GM18951 (cell line): ENCODE measurements at regions not wholly inside any gene's neighbourhood (a gene's known extent, or its start where the extent isn't known, plus 50 kb on each side); places are given as distances from the start of the nearest gene placed in this dataset.
"Not testable (repeated sequence)": the region's sequence is repeated elsewhere in the genome, so short reads cannot be mapped to it uniquely, and the experiment has no call there.

Experiments used
- POLR2A ChIP-seq: IDR thresholded peaks from 4 replicates; pipeline ENCODE4 v1.6.1; 2011; ENCODE audit warnings: mild to moderate bottlenecking; ENCODE audit not compliant: insufficient read length, insufficient read depth; ENCODE audit errors: extremely low read depth
- in situ Hi-C: fragments of 300-500 bp; cut with MboI; formaldehyde crosslinking; loops from one replicate; pipeline ENCODE4 v1.12.0; 2022; ENCODE audit warnings: low sequenced_read_pairs, mixed read lengths, inconsistent platforms; ENCODE audit not compliant: unreplicated experiment

DNA sequence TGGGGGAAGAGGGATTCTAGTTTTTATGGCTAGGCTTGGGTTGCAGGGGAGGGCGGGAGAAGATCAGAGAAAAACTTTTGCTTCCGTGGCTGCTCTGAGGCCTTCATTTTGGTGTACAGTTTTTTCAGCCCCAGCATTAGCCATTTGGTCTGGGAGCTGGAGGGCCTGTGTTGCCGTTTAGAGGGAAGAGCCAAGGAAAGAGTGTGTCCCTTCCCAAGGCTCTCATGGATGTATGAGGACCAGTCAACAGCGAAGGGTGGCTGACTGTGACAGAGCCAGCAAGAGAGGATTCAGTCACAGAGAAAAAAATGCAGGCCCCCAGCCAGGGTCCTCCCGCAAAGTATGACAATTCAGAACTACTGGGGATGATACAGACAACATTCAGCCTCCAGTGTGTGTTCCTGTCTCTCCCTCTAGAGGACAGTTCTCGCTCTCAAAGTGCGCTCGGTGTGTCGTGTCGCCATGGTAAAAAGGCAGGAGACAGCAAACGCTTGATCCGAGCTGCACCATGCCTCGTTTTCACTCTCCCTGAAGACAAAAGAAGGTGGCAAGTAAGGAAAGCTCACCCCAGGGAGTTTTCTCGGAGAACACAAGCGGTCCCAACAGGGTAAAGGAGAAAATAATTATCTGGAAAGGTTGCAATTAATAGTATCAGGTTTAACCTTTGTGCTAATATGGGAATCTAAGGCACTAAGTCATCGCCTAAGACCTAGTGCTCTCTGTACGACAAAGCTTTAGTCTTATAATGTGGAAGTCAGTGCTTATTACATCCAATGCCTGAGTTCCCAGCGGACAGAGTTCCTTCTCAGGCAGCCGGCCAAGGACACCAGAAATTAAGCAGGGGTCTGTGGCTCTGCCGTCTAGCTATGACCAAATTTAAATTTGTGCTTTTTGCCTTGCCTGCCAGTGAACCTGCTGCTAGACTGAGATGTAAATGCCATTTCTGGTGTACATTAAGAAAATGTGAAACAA, 157.3 kb upstream of the PLXNC1 start:
- in situ Hi-C loops, result no loop called here
- TF ChIP-seq POLR2A, result no peak

DNA sequence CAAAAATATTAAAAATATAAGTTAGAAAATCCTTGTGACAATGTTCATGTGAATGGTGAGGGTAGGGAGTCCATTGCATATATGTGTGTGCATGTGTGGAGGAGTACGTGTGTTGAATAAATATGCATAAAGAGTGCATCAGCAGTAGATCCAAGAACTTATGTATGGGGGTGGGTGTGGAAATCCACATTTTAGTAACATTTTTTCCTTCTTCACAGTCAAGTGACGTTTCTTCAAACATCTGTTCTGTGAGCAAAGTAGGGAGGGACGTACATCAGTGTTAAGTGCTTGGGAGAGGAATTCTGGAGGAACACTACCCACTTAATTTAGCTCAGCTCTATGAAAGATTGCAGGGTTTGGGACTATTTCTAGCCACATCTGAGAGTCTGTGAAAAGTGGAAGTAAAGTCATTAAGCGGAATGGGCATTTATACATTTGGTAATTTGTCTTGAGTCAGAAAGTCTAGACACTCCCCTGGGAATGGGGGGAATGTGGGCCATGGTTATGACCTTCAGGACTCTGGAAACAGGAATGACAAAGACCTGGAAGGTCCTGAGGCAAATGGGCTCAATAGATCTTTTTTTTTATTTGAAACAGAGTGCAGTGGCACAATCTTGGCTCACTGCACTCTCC, 156.4 kb upstream of the PLXNC1 start:
- TF ChIP-seq POLR2A, result no peak

DNA sequence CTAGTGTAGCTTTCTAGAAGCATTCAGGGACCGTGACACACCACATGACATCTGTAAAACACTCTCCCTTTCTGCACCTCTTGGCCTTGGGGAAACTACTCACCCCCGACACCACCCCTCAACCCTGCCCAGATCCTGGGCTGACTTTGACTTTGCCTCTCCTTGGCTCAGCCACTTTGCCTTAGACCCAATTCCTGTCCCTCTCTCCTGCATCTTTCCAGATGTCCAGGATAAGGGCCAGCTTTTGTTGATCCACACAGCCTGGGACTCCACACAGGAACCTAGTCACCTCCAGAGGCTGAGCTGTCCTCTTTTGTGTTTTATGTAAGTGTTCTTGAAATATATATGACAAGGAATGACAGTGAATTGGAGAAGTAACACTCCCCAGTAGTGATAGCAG, 153.7 kb upstream of the PLXNC1 start:
- TF ChIP-seq POLR2A, result no peak
- in situ Hi-C loops, result no loop called here

More for the DNA sequence above, 156.4 kb upstream of the PLXNC1 start:
- in situ Hi-C loops, result no loop called here

DNA sequence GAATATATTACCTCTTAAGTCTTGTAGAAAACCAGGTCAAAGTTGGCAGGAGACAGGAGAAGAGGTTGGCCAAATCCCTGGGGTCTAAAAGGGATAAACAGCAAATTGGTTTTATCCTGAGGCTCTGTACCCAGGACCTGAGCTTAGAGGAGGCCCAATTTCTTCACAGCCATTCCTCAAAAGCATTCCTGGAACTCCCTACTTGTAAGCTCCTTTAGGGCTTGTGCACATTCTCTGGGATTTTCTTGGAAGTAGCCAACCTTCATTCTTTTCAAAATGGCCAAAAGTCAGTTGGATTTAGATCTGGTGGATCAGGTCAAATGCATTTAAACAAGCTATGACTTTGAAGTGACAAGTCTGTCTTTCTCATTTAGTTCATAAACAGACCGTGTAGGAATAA, 152.1 kb upstream of the PLXNC1 start:
- no peak for TF ChIP-seq POLR2A
- in situ Hi-C loops, result no loop called here

DNA sequence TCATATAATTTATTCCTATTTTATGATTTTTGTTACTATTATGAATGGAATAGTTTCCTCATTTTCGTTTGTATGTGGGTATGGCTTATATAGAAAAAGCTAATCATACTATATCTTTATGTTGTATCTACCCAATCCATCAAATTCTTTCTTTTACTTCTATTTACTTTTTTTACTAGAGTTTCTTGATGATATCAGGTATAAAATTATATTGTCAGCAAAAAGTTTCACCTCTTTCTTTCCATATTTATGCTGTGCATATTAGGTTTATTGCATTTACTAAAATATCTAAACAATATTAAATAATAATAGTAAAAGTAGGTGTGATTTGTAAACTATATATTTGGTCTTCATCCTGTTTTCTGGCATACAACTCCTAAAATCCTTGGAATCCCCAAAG, 146.7 kb upstream of the PLXNC1 start:
- in situ Hi-C loops, result no loop called here
- no peak for TF ChIP-seq POLR2A

DNA sequence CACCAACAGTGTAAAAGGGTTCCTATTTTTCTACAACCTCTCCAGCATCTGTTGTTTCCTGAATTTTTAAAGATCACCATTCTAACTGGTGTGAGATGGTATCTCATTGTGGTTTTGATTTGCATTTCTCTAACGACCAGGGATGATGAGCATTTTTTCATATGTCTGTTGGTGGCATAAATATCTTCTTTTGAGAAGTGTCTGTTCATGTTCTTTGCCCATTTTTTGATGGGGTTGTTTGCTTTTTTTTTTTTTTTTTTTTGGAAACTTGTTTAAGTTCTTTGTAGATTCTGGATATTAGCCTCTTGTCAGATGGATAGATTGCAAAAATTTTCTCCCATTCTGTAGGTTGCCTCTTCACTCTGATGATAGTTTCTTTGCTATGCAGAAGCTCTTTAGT, 145.5 kb upstream of the PLXNC1 start:
- in situ Hi-C loops, result not testable (repeated sequence)

DNA sequence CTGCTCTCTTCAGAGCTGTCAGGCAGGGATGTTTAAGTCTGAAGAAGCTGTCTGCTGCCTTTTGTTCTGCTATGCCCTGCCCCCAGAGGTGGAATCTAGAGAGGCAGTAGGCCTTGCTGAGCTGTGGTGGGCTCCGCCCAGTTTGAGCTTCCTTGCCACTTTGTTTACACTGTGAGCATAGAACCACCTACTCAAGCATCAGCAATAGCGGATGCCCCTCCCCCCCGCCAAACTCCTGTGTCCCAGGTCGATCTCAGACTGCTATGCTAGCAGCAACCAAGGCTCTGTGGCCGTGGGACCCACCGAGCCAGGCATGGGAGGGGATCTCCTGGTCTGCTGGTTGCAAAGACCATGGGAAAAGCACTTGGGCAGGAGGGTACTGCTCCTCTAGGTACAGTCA, 140.5 kb upstream of the PLXNC1 start:
- in situ Hi-C loops, result not testable (repeated sequence)

DNA sequence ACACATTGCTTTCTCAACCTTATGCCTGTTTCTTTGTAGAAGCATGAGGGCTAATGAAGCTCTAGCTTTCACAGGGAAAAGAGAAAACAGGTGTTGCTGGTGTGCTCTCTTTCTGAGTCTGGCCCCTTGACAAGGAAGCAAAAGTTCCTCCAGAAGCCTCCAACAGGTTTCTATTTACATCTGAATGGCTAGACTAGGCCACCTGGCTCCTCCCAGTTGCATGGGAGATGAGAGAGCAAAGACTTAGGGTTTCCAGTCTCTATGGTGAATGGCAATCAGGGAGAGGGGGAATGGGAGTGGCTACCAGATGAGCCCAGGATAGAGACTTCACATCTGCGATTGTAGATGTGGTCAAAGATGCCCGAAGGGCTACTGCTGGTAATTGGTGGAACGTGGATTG, 138.1 kb upstream of the PLXNC1 start:
- in situ Hi-C loops, result no loop called here
- no peak for TF ChIP-seq POLR2A

DNA sequence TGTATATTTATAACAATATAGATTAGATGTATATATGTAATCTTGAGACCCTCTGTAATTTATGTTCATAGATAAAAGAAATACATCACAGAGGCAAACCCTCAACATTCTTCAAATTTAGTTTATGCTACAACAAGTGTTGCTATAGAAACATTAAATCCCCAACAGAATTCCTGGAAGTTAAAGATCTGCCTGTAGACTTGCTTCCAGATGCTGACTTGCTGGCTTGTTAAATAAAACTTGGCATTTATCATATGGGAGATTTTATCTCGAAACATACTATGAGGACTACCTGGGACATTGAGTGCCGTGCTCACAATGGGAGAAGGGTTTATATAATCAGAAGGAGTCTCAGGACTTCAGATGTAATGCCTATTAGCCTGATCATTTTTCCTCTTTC, 136.3 kb upstream of the PLXNC1 start:
- TF ChIP-seq POLR2A, result no peak
- in situ Hi-C loops, result no loop called here

DNA sequence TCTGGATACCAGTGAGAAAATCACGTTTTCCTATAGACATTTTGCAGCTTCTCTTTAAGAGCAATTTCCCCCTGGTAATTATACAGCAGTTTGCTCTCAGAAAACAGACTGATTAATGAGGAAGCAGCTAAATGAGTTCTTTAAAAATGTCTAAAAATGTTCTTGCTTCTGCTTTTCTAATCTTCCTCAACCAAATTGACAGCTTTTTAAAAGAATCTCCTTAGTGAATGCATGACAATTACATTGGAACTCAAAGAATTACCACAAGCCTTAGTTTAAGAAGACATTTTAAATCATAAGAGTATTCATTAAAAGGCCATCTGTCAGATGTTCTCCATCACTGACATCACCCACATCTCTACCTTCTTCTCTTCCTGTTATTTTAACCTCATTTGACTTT, 135.8 kb upstream of the PLXNC1 start:
- in situ Hi-C loops, result no loop called here
- no peak for TF ChIP-seq POLR2A

DNA sequence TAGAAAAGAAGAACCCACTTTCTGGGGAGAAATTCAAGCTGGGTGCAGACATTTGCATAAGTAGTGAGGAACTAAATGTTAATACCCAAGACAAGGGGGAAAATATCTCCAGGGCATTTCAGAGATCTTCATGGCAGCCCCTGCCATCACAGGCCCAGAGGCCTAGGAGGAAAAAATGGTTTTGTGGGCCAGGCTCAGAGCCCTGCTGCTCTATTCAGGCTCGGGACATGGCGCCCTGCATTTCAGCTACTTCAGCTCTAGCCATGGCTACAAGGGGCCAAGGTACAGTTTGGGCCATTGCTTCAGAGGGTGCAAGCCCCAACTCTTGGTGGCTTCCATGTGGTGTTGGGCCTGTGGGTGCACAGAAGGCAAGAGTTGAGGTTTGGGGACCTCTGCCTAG, 131.1 kb upstream of the PLXNC1 start:
- in situ Hi-C loops, result not testable (repeated sequence)

DNA sequence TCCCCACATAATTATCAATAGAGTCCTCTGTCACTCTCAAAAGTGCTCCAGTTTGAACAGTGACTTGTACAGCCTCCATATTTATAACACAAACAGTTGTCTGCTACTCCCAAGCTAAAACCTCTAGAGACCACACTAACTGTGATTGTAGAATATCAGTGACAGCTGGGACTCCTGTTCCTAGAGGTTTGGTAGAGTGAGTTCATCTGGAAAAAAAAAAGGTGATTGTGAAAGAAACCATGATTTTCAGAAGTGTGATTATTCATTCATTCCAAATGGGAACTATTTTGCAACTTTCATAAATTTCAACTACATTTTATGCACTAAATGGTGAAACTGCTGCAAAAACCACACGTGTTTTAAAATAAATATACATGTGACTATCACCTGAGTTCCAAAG, 128.0 kb upstream of the PLXNC1 start:
- no peak for TF ChIP-seq POLR2A
- in situ Hi-C loops, result no loop called here

DNA sequence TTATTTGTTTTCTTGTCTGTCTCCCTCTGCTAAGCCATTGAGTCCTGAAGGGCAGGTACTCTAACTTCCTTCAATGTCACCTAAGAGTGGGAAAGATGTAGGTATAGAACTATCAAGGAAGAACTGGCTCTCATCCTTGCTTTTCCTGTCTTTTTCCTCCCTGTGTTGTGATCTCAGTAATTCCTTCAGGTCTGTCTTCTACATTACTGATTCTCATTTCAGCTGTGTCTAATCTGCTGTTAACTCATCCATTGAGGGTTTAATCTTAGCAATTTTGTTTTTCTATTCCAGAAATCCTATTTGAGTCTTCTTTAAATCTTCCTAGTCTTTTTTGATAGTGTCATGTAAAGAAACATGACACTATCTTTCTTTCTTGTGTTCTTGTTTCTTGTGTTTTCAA, 124.5 kb upstream of the PLXNC1 start:
- in situ Hi-C loops, result no loop called here
- TF ChIP-seq POLR2A, result no peak

DNA sequence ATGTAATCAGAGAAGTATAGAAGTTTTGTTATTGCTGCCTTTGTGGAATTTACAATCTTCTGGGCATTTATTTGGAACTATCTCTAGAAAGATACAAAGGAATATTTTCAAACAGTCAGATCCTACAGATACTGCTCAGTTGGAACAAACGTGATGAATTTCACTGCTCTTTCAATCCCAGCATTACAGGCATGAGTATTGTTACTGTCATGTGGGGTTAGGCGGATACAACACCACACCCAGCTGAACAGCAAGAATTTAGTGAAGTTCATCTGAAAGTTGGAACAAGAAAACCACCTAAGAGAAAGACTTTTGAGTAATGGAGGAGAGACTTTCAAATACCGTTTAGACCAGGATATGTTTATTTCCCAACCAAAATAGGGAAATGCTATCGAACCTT, 123.3 kb upstream of the PLXNC1 start:
- no peak for TF ChIP-seq POLR2A
- in situ Hi-C loops, result no loop called here
